RWPE2 (cell line): ENCODE measurements at regions not wholly inside any gene's neighbourhood (a gene's known extent, or its start where the extent isn't known, plus 50 kb on each side); places are given as distances from the start of the nearest gene placed in this dataset.

Source experiments
- ATAC-seq: fragments of 200-7000 bp; cut with Tn5 transposase; 3 replicates; pipeline ENCODE4 v1.9.1; 2021; ENCODE audit warnings: low read depth
- DNase-seq: peaks from one replicate; pipeline ENCODE4 v3.0.0-alpha.2; 2020; ENCODE audit warnings: low spot score
- H3K27ac ChIP-seq: fragments of 450-650 bp; 2 replicates; pipeline ENCODE4 v1.5.1; 2017; ENCODE audit warnings: mild to moderate bottlenecking; ENCODE audit not compliant: poor library complexity, severe bottlenecking
- H3K27me3 ChIP-seq: fragments of 250-450 bp; sonication (Bioruptor Pico); 2 replicates; pipeline ENCODE4 v1.5.1; 2021; ENCODE audit warnings: mild to moderate bottlenecking, moderate library complexity; ENCODE audit not compliant: insufficient read depth, poor library complexity, severe bottlenecking
- H3K36me3 ChIP-seq: fragments of 250-450 bp; sonication (Bioruptor Pico); 2 replicates; pipeline ENCODE4 v1.5.1; 2020; ENCODE audit warnings: low read depth, mild to moderate bottlenecking, moderate library complexity
- H3K4me1 ChIP-seq: fragments of 250-450 bp; sonication (Bioruptor Pico); 2 replicates; pipeline ENCODE4 v1.5.1; 2021; ENCODE audit warnings: mild to moderate bottlenecking, moderate library complexity; ENCODE audit not compliant: insufficient read depth, poor library complexity, severe bottlenecking
- H3K4me3 ChIP-seq: fragments of 250-450 bp; sonication (Bioruptor Pico); 2 replicates; pipeline ENCODE4 v1.5.1; 2021; ENCODE audit warnings: mild to moderate bottlenecking, moderate library complexity; ENCODE audit not compliant: severe bottlenecking
- H3K9me3 ChIP-seq: fragments of 250-450 bp; sonication (Bioruptor Pico); 2 replicates; pipeline ENCODE4 v1.5.1; 2021; ENCODE audit warnings: mild to moderate bottlenecking, moderate library complexity; ENCODE audit not compliant: severe bottlenecking
- TF ChIP-seq, protein P1 (sequence below): fragments of 450-650 bp; IDR thresholded peaks from one replicate; pipeline ENCODE4 v1.5.1; 2017; ENCODE audit warnings: mild to moderate bottlenecking, moderate library complexity; ENCODE audit not compliant: poor library complexity, severe bottlenecking

DNA sequence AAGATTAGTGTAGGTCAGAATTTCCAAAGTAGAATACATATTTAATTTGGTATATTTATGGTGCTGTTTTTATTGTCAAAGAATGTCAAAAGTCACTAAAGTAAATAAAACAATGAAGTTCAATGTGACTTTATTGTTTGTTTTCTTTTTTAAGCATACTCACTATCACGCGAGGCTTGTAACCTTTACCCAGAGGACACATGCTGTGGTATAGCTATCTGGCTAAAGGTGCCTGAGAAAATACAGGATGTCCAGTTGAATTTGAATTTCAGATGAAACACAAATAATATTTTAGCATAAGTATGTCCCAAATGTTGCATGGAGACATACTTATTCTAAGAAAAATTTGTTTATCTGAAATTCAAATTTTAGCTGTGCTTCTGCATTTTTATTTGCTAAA, 103.3 kb upstream of the KLF7 start:
- DNase-seq (no peak), ATAC-seq (no peak)
- TF ChIP-seq, protein P1, sequence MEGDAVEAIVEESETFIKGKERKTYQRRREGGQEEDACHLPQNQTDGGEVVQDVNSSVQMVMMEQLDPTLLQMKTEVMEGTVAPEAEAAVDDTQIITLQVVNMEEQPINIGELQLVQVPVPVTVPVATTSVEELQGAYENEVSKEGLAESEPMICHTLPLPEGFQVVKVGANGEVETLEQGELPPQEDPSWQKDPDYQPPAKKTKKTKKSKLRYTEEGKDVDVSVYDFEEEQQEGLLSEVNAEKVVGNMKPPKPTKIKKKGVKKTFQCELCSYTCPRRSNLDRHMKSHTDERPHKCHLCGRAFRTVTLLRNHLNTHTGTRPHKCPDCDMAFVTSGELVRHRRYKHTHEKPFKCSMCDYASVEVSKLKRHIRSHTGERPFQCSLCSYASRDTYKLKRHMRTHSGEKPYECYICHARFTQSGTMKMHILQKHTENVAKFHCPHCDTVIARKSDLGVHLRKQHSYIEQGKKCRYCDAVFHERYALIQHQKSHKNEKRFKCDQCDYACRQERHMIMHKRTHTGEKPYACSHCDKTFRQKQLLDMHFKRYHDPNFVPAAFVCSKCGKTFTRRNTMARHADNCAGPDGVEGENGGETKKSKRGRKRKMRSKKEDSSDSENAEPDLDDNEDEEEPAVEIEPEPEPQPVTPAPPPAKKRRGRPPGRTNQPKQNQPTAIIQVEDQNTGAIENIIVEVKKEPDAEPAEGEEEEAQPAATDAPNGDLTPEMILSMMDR = no peak
- Histone ChIP-seq H3K4me3 (no peak overlapping the region), H3K36me3 (no peaks in the 10 kb centered on the region), H3K27ac (no peak overlapping the region), H3K9me3 (no peaks in the 10 kb centered on the region), H3K27me3 (no peaks in the 10 kb centered on the region), H3K4me1 (no peaks in the 10 kb centered on the region)

DNA sequence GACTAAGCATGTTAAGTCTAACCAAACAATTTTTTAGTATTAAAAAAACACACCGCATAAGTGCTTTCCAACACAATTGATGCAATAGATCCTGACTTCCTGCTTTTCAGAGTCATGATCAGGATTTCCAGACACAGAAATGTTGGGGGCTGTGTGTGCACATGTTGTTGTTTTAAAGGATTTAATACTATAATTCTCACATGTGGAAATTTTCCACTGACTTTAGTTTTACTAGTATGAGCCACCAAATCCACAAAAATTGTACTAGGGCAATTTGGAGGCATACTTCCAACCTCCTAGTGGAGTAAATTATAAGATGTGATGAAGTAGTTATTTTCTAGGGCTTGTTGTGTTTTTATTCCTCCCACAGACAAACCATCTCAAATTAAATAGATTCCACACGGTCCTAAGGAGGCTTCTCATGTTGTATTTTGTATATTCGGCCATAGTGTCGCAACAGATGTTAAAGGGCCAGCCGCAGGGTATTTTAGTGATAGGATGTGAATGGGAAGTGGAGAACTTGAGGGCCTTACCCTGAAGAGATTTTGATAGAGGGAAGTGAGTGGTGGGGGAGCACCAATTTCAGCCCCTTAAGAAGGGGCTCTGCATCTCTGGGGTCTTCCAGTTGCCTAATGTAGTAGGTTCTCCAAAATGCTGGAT, 108.9 kb upstream of the KLF7 start:
- no peaks in the 10 kb centered on the region for H3K4me1 ChIP-seq
- no peaks in the 10 kb centered on the region for H3K36me3 ChIP-seq
- TF ChIP-seq, protein P1 = no peak
- H3K9me3 ChIP-seq = no peaks in the 10 kb centered on the region
- no peak overlapping the region for H3K4me3 ChIP-seq
- ATAC-seq (no peak), DNase-seq (no peak)
- H3K27me3 ChIP-seq = no peaks in the 10 kb centered on the region
- H3K27ac ChIP-seq = no peak overlapping the region

DNA sequence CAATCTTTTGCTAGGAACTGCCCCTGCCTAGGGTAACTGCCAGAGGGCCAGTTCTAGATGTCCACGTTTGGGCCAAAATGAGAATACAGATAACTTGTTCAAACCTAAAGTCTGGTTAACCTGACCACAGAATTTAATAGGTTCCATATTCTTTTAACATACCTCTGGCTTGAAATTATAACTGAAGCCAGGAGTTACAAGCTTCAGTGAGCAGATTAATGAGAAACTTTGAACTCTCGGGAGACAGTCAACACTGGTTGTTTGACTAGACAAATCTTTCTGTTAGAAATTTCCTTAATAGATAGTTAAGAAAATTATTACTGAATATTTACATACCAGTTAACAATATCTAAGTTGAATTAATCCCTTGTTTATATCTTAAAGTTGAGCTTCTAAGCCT, 110.0 kb upstream of the KLF7 start:
- Histone ChIP-seq H3K9me3 (no peaks in the 10 kb centered on the region), H3K4me1 (no peaks in the 10 kb centered on the region), H3K36me3 (no peaks in the 10 kb centered on the region), H3K4me3 (no peak overlapping the region), H3K27ac (no peak overlapping the region), H3K27me3 (no peaks in the 10 kb centered on the region)
- ATAC-seq (no peak), DNase-seq (no peak)
- TF ChIP-seq, protein P1 = no peak

DNA sequence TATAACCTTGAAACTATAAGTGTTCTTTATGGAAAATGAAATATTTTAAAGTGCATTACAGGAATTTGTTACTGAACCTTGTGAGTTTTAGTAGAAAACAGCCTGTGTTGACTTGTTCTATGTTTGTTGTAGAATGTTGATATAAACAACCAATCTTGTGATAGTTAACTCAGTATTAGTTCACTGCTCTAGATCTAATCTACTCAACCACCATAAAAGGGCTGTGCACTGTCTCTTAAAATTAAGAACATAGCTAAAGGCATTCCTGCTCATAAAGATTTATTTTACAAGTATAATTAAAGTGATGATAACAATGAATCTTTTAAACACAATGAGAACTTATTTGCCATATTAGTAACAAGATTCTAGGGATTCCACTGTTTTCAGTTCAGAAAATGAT, 110.5 kb upstream of the KLF7 start:
- DNase-seq (no peak), ATAC-seq (no peak)
- TF ChIP-seq, protein P1 = no peak
- no peaks in the 10 kb centered on the region for H3K9me3 ChIP-seq
- no peaks in the 10 kb centered on the region for H3K4me1 ChIP-seq
- no peaks in the 10 kb centered on the region for H3K27me3 ChIP-seq
- no peak overlapping the region for H3K4me3 ChIP-seq
- no peaks in the 10 kb centered on the region for H3K36me3 ChIP-seq
- no peak overlapping the region for H3K27ac ChIP-seq

DNA sequence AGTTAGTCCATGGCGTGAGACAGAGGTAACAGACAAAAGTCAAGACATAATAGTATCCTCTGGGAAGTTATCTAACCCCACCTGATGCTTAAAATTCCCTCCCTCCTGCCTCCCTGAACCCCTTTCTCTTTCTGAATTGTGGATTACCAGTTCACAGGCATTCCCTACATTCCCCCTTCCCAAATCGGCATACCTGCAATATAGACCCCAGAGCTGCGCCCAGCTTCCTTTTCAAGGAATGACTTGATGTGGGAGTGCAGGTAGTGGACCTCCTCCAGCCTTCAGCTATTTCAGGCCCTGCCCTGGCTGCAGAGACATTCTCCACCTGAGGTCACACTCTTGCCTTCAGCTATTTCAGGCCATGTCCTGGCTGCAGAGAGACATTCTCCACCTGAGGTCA, 111.1 kb upstream of the KLF7 start:
- TF ChIP-seq, protein P1 = no peak
- DNase-seq = no peak

More for the DNA sequence above, 111.1 kb upstream of the KLF7 start:
- H3K9me3 ChIP-seq = no peaks in the 10 kb centered on the region
- no peaks in the 10 kb centered on the region for H3K27me3 ChIP-seq
- no peak overlapping the region for H3K27ac ChIP-seq
- no peaks in the 10 kb centered on the region for H3K4me1 ChIP-seq
- no peak overlapping the region for H3K4me3 ChIP-seq
- no peak for ATAC-seq
- H3K36me3 ChIP-seq = no peaks in the 10 kb centered on the region
